ENCODE measurements at regions not wholly inside any gene's neighbourhood (a gene's known extent, or its start where the extent isn't known, plus 50 kb on each side); places are given as distances from the start of the nearest gene placed in this dataset.

DNA sequence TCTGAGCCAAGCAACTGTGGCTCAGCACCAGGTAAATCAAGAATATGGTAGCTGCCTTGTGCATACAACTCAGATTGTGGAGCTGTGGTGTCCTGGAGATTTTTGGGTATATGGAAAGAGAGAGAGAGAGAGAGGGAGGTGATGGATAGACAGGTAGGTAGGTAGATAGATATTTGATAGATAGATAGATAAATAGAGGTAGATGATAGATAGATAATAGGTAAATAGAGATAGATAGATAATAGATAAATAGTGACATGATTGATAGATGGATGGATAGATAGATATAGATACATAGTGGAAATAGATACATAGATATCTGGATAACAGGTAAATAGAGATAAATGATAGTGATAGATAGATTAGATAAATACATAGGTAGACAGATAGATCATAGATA lies 206.3 kb downstream of the KLF6 start:
- no peaks in the 10 kb centered on the region for H3K36me3 ChIP-seq (ENCODE audit: control insufficient read depth, insufficient read depth, low read length)
- Mint-ChIP-seq H3K36me3 (no peaks in the 10 kb centered on the region), H3K4me1 (peaks cover 10 to 15% (median 11%) of the 10 kb centered on the region in 4 donors), H3K27ac (no peak overlapping the region), H3K9me3 (peaks cover 0 to 4% (median 0%) of the 10 kb centered on the region in 7 donors), H3K27me3 (peaks cover 4% of the 10 kb centered on the region), H3K4me3 (no peak overlapping the region)
- DNase-seq = no peak
- no peak for ATAC-seq (ENCODE audit: low read depth in 2 of 2)
- H3K4me1 ChIP-seq (ENCODE audit: control insufficient read depth, insufficient read depth, low read length, poor library complexity, severe bottlenecking) = no peaks in the 10 kb centered on the region
- H3K27me3 ChIP-seq (ENCODE audit: control insufficient read depth, insufficient read depth, low read length) = no peaks in the 10 kb centered on the region
- no peaks in the 10 kb centered on the region for H3K9me3 ChIP-seq (ENCODE audit: control insufficient read depth in 2 of 2, low read length in 2 of 2)
- H3K4me3 ChIP-seq (ENCODE audit: low read depth, low read length) = no peak overlapping the region
- H3K27ac ChIP-seq (ENCODE audit: insufficient read depth, low read length, poor library complexity, severe bottlenecking) = no peak overlapping the region

DNA sequence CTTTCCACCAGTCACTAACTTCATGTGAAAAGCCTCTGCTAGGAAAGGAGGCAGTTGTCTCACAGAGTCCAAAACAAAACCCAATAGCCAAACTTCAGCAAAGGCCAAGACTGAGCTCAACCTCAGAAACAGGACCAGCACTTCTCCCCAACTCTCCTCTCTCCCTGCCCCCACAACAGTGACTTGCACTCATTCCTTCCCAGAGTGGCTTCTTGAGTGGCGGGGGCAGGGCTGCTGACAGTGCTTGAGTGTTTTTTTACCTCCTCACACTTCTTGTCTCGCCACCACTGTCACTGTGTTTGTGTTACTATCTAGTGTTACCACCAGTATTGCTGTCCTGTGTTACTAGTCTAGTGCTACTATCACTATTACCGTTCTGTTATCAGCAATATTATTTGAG lies 206.8 kb downstream of the KLF6 start:
- H3K27me3 ChIP-seq (ENCODE audit: control insufficient read depth, insufficient read depth, low read length) = no peaks in the 10 kb centered on the region
- H3K27me3 Mint-ChIP-seq = peaks cover 4% of the 10 kb centered on the region
- H3K4me1 Mint-ChIP-seq = peaks cover 10 to 15% (median 11%) of the 10 kb centered on the region in 4 donors
- no peak overlapping the region for H3K4me3 ChIP-seq (ENCODE audit: low read depth, low read length)
- H3K27ac Mint-ChIP-seq = no peak overlapping the region
- no peak overlapping the region for H3K27ac ChIP-seq (ENCODE audit: insufficient read depth, low read length, poor library complexity, severe bottlenecking)
- DNase-seq = no peak
- H3K36me3 Mint-ChIP-seq = no peaks in the 10 kb centered on the region
- no peak for ATAC-seq (ENCODE audit: low read depth in 2 of 2)
- H3K9me3 ChIP-seq (ENCODE audit: control insufficient read depth in 2 of 2, low read length in 2 of 2) = no peaks in the 10 kb centered on the region
- no peak overlapping the region for H3K4me3 Mint-ChIP-seq
- no peaks in the 10 kb centered on the region for H3K36me3 ChIP-seq (ENCODE audit: control insufficient read depth, insufficient read depth, low read length)
- H3K9me3 Mint-ChIP-seq = peaks cover 0 to 4% (median 0%) of the 10 kb centered on the region in 7 donors
- H3K4me1 ChIP-seq (ENCODE audit: control insufficient read depth, insufficient read depth, low read length, poor library complexity, severe bottlenecking) = no peaks in the 10 kb centered on the region

GRCh38 chr10:3574451-3574850 lies 210.6 kb downstream of the KLF6 start:
- Mint-ChIP-seq H3K36me3 (no peaks in the 10 kb centered on the region), H3K4me1 (peaks cover 3 to 9% (median 4%) of the 10 kb centered on the region in 4 donors), H3K27ac (no peak overlapping the region), H3K4me3 (no peak overlapping the region), H3K27me3 (no peaks in the 10 kb centered on the region), H3K9me3 (peaks cover 0 to 2% (median 0%) of the 10 kb centered on the region in 7 donors)
- H3K36me3 ChIP-seq (ENCODE audit: control insufficient read depth, insufficient read depth, low read length) = no peaks in the 10 kb centered on the region
- H3K4me1 ChIP-seq (ENCODE audit: control insufficient read depth, insufficient read depth, low read length, poor library complexity, severe bottlenecking) = no peaks in the 10 kb centered on the region
- H3K27me3 ChIP-seq (ENCODE audit: control insufficient read depth, insufficient read depth, low read length) = no peaks in the 10 kb centered on the region
- no peak overlapping the region for H3K4me3 ChIP-seq (ENCODE audit: low read depth, low read length)
- no peak for DNase-seq
- no peak for ATAC-seq (ENCODE audit: low read depth in 2 of 2)
- no peaks in the 10 kb centered on the region for H3K9me3 ChIP-seq (ENCODE audit: control insufficient read depth in 2 of 2, low read length in 2 of 2)
- H3K27ac ChIP-seq (ENCODE audit: insufficient read depth, low read length, poor library complexity, severe bottlenecking) = no peak overlapping the region

DNA sequence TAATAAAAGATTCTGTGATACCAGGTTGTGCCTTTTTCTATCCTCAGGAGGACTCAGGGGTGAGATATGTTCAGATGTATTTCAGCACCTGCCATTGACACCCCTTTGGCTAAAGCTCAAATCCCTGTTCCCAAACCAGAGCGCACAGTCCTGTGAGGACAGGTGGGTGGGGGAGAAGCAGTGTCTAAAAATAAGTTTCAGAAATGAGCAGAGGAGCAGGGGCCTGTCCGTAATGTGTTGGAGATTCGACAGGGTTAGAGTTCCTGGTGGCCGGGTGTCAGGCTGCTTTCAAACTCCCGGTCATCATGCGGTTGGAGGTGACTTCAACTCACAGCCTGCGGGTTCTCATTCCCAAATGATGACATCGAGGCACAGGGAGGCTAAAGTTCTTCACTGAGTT lies 211.5 kb downstream of the KLF6 start:
- H3K9me3 Mint-ChIP-seq = no peaks in the 10 kb centered on the region
- H3K27me3 Mint-ChIP-seq = no peaks in the 10 kb centered on the region
- H3K4me3 ChIP-seq (ENCODE audit: low read depth, low read length) = no peak overlapping the region
- H3K4me1 ChIP-seq (ENCODE audit: control insufficient read depth, insufficient read depth, low read length, poor library complexity, severe bottlenecking) = peaks cover 2% of the 10 kb centered on the region
- no peak for DNase-seq
- H3K4me3 Mint-ChIP-seq = no peak overlapping the region
- no peaks in the 10 kb centered on the region for H3K27me3 ChIP-seq (ENCODE audit: control insufficient read depth, insufficient read depth, low read length)
- no peaks in the 10 kb centered on the region for H3K4me1 Mint-ChIP-seq
- H3K27ac ChIP-seq (ENCODE audit: insufficient read depth, low read length, poor library complexity, severe bottlenecking) = no peak overlapping the region
- H3K36me3 ChIP-seq (ENCODE audit: control insufficient read depth, insufficient read depth, low read length) = no peaks in the 10 kb centered on the region
- ATAC-seq (ENCODE audit: low read depth in 2 of 2) = no peak
- no peaks in the 10 kb centered on the region for H3K9me3 ChIP-seq (ENCODE audit: control insufficient read depth in 2 of 2, low read length in 2 of 2)
- no peaks in the 10 kb centered on the region for H3K36me3 Mint-ChIP-seq
- H3K27ac Mint-ChIP-seq = no peak overlapping the region

DNA sequence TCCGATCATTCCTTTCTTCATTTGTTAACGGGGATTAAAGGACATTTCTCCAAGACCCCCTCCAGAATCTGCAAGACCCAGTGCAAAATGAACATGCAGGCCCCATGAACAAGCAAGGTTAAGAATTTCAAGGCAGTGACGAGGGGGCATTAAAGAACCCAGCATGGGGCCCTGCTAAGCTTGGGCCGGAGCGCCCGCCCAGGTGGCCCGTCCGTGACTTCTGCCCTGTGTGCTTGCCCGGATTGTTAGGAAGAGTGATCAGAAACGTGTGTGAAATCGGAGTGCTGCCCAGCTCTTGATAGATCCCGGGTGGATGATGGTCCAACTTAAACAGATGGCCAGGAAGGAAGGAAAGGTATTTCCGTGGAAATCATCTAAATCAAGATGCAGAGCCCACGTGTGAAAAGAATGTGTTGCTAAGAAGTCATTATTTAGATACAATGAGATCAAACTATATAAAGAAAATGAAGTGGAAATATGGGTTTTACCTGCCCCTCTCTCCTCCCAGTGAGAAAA lies 213.6 kb downstream of the KLF6 start:
- Histone ChIP-seq H3K36me3 (ENCODE audit: control insufficient read depth, insufficient read depth, low read length) (no peaks in the 10 kb centered on the region), H3K27me3 (ENCODE audit: control insufficient read depth, insufficient read depth, low read length) (no peaks in the 10 kb centered on the region), H3K27ac (ENCODE audit: insufficient read depth, low read length, poor library complexity, severe bottlenecking) (no peak overlapping the region), H3K4me3 (ENCODE audit: low read depth, low read length) (no peak overlapping the region), H3K4me1 (ENCODE audit: control insufficient read depth, insufficient read depth, low read length, poor library complexity, severe bottlenecking) (peaks cover 7% of the 10 kb centered on the region), H3K9me3 (ENCODE audit: control insufficient read depth in 2 of 2, low read length in 2 of 2) (no peaks in the 10 kb centered on the region)
- no peaks in the 10 kb centered on the region for H3K36me3 Mint-ChIP-seq
- H3K27ac Mint-ChIP-seq = no peak overlapping the region
- peaks cover 0 to 2% (median 0%) of the 10 kb centered on the region in 7 donors for H3K9me3 Mint-ChIP-seq
- ATAC-seq (ENCODE audit: low read depth in 2 of 2) = no peak
- peaks cover 0 to 15% (median 11%) of the 10 kb centered on the region in 4 donors for H3K4me1 Mint-ChIP-seq
- no peak overlapping the region for H3K4me3 Mint-ChIP-seq
- no peak for DNase-seq
- no peaks in the 10 kb centered on the region for H3K27me3 Mint-ChIP-seq

- Mint-ChIP-seq H3K4me3 (no peak overlapping the region), H3K27ac (no peak overlapping the region), H3K27me3 (no peaks in the 10 kb centered on the region), H3K4me1 (peaks cover 0 to 16% (median 11%) of the 10 kb centered on the region in 4 donors), H3K9me3 (peaks cover 0 to 2% (median 0%) of the 10 kb centered on the region in 7 donors), H3K36me3 (no peaks in the 10 kb centered on the region)
- H3K4me1 ChIP-seq (ENCODE audit: control insufficient read depth, insufficient read depth, low read length, poor library complexity, severe bottlenecking) = peaks cover 7% of the 10 kb centered on the region
- ATAC-seq (ENCODE audit: low read depth in 2 of 2) = no peak
- H3K27ac ChIP-seq (ENCODE audit: insufficient read depth, low read length, poor library complexity, severe bottlenecking) = no peak overlapping the region
- no peaks in the 10 kb centered on the region for H3K27me3 ChIP-seq (ENCODE audit: control insufficient read depth, insufficient read depth, low read length)
- no peak overlapping the region for H3K4me3 ChIP-seq (ENCODE audit: low read depth, low read length)
- DNase-seq = no peak
- H3K9me3 ChIP-seq (ENCODE audit: control insufficient read depth in 2 of 2, low read length in 2 of 2) = no peaks in the 10 kb centered on the region
- no peaks in the 10 kb centered on the region for H3K36me3 ChIP-seq (ENCODE audit: control insufficient read depth, insufficient read depth, low read length)
These were observed 214.1 kb downstream of the KLF6 start for GRCh38 chr10:3570855-3571266.

DNA sequence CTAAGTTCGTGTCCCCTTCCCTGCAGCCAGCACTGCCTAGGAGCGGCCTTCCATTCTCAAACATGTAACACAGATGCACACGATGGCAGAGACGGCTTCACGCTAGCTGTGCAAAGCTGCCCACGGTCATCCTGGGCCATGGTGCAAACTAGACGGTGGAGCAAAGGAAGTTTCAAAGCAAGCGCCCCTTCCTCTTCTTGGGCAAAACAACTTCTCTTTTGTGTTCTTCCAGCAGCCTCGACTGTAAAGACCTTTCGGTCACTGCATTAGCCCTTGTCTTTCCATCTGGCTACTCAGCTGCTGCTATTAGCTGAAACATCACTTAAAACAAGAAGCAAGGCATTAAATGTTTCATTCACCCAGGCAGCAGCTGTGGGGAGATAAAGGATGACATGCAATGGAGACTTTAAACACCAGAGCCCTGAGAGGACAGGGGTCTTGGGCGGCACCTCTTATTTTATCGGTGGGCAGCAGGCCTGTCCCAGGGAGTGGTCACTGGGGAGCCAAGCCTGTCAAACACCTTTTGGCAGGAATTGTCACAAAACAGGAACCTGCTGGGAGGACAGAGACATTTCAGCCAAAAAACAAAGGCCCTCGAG lies 214.8 kb downstream of the KLF6 start:
- no peak overlapping the region for H3K27ac ChIP-seq (ENCODE audit: insufficient read depth, low read length, poor library complexity, severe bottlenecking)
- Mint-ChIP-seq H3K27me3 (no peaks in the 10 kb centered on the region), H3K4me1 (peaks cover 0 to 16% (median 11%) of the 10 kb centered on the region in 4 donors), H3K4me3 (no peak overlapping the region), H3K27ac (no peak overlapping the region), H3K36me3 (no peaks in the 10 kb centered on the region), H3K9me3 (peaks cover 0 to 2% (median 0%) of the 10 kb centered on the region in 7 donors)
- H3K27me3 ChIP-seq (ENCODE audit: control insufficient read depth, insufficient read depth, low read length) = no peaks in the 10 kb centered on the region
- no peak for ATAC-seq (ENCODE audit: low read depth in 2 of 2)
- peaks cover 7% of the 10 kb centered on the region for H3K4me1 ChIP-seq (ENCODE audit: control insufficient read depth, insufficient read depth, low read length, poor library complexity, severe bottlenecking)
- no peaks in the 10 kb centered on the region for H3K36me3 ChIP-seq (ENCODE audit: control insufficient read depth, insufficient read depth, low read length)
- H3K4me3 ChIP-seq (ENCODE audit: low read depth, low read length) = no peak overlapping the region
- no peaks in the 10 kb centered on the region for H3K9me3 ChIP-seq (ENCODE audit: control insufficient read depth in 2 of 2, low read length in 2 of 2)
- no peak for DNase-seq

DNA sequence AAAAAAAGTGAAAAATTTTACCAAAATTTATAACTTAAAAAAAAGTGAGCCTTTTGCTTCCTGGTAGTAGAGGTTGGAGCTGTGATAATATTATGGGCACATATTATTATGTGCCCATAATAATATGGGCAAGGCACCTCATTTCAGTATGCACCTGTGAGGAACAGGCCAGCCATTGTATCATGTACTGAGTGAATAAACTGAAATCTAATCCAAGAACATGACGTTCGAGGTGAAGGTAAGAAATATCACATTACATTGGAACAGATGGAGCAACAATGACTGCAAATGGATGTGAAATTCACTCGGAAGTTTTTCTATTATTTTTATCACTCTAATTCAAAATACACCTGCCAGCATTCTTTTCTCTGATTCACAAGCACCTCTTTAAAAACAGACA lies 216.0 kb downstream of the KLF6 start:
- no peak overlapping the region for H3K27ac Mint-ChIP-seq

More for the DNA sequence above, 216.0 kb downstream of the KLF6 start:
- Histone ChIP-seq H3K27me3 (ENCODE audit: control insufficient read depth, insufficient read depth, low read length) (no peaks in the 10 kb centered on the region), H3K4me1 (ENCODE audit: control insufficient read depth, insufficient read depth, low read length, poor library complexity, severe bottlenecking) (peaks cover 7% of the 10 kb centered on the region), H3K9me3 (ENCODE audit: control insufficient read depth in 2 of 2, low read length in 2 of 2) (no peaks in the 10 kb centered on the region), H3K27ac (ENCODE audit: insufficient read depth, low read length, poor library complexity, severe bottlenecking) (no peak overlapping the region), H3K4me3 (ENCODE audit: low read depth, low read length) (no peak overlapping the region), H3K36me3 (ENCODE audit: control insufficient read depth, insufficient read depth, low read length) (no peaks in the 10 kb centered on the region)
- DNase-seq = no peak
- Mint-ChIP-seq H3K27me3 (no peaks in the 10 kb centered on the region), H3K36me3 (no peaks in the 10 kb centered on the region), H3K4me1 (peaks cover 0 to 16% (median 11%) of the 10 kb centered on the region in 4 donors), H3K9me3 (peaks cover 0 to 2% (median 0%) of the 10 kb centered on the region in 7 donors), H3K4me3 (no peak overlapping the region)
- no peak for ATAC-seq (ENCODE audit: low read depth in 2 of 2)
